ENCODE measurements at regions not wholly inside any gene's neighbourhood (a gene's known extent, or its start where the extent isn't known, plus 50 kb on each side); places are given as distances from the start of the nearest gene placed in this dataset.

- TF ChIP-seq ATF1 (CRISPR knock-in tag; IDR thresholded peaks at IDR 0.05) = no peak
- no peak for TF ChIP-seq STAT6 (CRISPR knock-in tag; conservative IDR thresholded peaks at IDR 0.05; ENCODE audit: low read depth)
- TF ChIP-seq ZSCAN18 (CRISPR knock-in tag; IDR thresholded peaks at IDR 0.05) = no peak
Observed at GRCh38 chr1:68782890-68783289, 286.0 kb upstream of the DEPDC1 start (continued).

DNA sequence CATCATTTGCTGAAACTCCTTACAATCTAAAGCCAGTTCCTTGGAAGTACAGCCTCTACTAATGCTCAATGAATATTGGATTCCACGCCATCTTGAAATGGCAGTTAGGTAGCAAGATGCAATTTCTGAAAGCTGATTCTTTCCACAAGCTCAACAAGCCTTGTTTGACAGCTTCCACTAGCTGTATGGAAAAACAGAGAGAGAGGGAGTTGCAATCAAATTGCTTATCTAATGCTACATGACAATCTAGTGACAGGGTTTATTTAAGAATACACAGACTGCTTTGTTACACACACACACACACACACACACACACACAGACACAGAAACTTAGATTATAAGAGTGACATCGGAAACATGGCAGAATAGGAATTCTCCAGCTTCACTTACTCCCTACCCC, 288.4 kb upstream of the DEPDC1 start:
- ChIA-PET POLR2A (no interaction called here), CTCF (no interaction called here)
- no peaks in the 10 kb centered on the region for H3K27me3 Mint-ChIP-seq (ENCODE audit: low read depth)
- DNase-seq (ENCODE audit: low spot score) (no peak), ATAC-seq (no peak)
- TF ChIP-seq RORB (CRISPR knock-in tag; IDR thresholded peaks at IDR 0.05) (no peak), GRHL2 (CRISPR knock-in tag; IDR thresholded peaks at IDR 0.05; ENCODE audit: insufficient replicate concordance, severe bottlenecking) (no peak), ZNF121 (CRISPR knock-in tag; IDR thresholded peaks at IDR 0.05) (no peak), EMX1 (CRISPR knock-in tag; IDR thresholded peaks at IDR 0.05) (no peak), FOXP4 (CRISPR knock-in tag; IDR thresholded peaks at IDR 0.05) (no peak), ZNF396 (CRISPR knock-in tag; IDR thresholded peaks at IDR 0.05; ENCODE audit: borderline replicate concordance) (no peak), ESRRA (CRISPR knock-in tag; IDR thresholded peaks at IDR 0.05; ENCODE audit: borderline replicate concordance) (no peak), ZNF425 (CRISPR knock-in tag; conservative IDR thresholded peaks at IDR 0.05) (no peak), MXD4 (CRISPR knock-in tag; IDR thresholded peaks at IDR 0.05; ENCODE audit: borderline replicate concordance) (no peak), SOX15 (CRISPR knock-in tag; IDR thresholded peaks at IDR 0.05) (no peak), GABPB1 (CRISPR knock-in tag; IDR thresholded peaks at IDR 0.05) (no peak), MAX (CRISPR knock-in tag; IDR thresholded peaks at IDR 0.05) (no peak), RELA (CRISPR knock-in tag; IDR thresholded peaks at IDR 0.05; ENCODE audit: borderline replicate concordance) (no peak), GTF2I (CRISPR knock-in tag; conservative IDR thresholded peaks at IDR 0.05) (no peak), ATF3 (CRISPR knock-in tag; conservative IDR thresholded peaks at IDR 0.05) (no peak), CREB1 (CRISPR knock-in tag; IDR thresholded peaks at IDR 0.05) (no peak), ETV6 (CRISPR knock-in tag; IDR thresholded peaks at IDR 0.05) (no peak)
- TF ChIP-seq, protein P1, sequence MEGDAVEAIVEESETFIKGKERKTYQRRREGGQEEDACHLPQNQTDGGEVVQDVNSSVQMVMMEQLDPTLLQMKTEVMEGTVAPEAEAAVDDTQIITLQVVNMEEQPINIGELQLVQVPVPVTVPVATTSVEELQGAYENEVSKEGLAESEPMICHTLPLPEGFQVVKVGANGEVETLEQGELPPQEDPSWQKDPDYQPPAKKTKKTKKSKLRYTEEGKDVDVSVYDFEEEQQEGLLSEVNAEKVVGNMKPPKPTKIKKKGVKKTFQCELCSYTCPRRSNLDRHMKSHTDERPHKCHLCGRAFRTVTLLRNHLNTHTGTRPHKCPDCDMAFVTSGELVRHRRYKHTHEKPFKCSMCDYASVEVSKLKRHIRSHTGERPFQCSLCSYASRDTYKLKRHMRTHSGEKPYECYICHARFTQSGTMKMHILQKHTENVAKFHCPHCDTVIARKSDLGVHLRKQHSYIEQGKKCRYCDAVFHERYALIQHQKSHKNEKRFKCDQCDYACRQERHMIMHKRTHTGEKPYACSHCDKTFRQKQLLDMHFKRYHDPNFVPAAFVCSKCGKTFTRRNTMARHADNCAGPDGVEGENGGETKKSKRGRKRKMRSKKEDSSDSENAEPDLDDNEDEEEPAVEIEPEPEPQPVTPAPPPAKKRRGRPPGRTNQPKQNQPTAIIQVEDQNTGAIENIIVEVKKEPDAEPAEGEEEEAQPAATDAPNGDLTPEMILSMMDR (IDR thresholded peaks at IDR 0.05) = no peak
- TF ChIP-seq, protein P2, sequence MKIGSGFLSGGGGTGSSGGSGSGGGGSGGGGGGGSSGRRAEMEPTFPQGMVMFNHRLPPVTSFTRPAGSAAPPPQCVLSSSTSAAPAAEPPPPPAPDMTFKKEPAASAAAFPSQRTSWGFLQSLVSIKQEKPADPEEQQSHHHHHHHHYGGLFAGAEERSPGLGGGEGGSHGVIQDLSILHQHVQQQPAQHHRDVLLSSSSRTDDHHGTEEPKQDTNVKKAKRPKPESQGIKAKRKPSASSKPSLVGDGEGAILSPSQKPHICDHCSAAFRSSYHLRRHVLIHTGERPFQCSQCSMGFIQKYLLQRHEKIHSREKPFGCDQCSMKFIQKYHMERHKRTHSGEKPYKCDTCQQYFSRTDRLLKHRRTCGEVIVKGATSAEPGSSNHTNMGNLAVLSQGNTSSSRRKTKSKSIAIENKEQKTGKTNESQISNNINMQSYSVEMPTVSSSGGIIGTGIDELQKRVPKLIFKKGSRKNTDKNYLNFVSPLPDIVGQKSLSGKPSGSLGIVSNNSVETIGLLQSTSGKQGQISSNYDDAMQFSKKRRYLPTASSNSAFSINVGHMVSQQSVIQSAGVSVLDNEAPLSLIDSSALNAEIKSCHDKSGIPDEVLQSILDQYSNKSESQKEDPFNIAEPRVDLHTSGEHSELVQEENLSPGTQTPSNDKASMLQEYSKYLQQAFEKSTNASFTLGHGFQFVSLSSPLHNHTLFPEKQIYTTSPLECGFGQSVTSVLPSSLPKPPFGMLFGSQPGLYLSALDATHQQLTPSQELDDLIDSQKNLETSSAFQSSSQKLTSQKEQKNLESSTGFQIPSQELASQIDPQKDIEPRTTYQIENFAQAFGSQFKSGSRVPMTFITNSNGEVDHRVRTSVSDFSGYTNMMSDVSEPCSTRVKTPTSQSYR (CRISPR knock-in tag; IDR thresholded peaks at IDR 0.05) = no peak
- no peaks in the 10 kb centered on the region for H3K4me1 Mint-ChIP-seq
- peaks cover 11% of the 10 kb centered on the region for H3K9me3 Mint-ChIP-seq
- H3K36me3 Mint-ChIP-seq = peaks cover 7% of the 10 kb centered on the region
- H3K27ac Mint-ChIP-seq = no peak overlapping the region
- no peak overlapping the region for H3K4me3 Mint-ChIP-seq

Data from WTC11 (cell line).